ENCODE measurements at regions not wholly inside any gene's neighbourhood (a gene's known extent, or its start where the extent isn't known, plus 50 kb on each side); places are given as distances from the start of the nearest gene placed in this dataset.
A peak's percentile ranks its signal among the peaks of the same experiment; 100 is the strongest.

DNA sequence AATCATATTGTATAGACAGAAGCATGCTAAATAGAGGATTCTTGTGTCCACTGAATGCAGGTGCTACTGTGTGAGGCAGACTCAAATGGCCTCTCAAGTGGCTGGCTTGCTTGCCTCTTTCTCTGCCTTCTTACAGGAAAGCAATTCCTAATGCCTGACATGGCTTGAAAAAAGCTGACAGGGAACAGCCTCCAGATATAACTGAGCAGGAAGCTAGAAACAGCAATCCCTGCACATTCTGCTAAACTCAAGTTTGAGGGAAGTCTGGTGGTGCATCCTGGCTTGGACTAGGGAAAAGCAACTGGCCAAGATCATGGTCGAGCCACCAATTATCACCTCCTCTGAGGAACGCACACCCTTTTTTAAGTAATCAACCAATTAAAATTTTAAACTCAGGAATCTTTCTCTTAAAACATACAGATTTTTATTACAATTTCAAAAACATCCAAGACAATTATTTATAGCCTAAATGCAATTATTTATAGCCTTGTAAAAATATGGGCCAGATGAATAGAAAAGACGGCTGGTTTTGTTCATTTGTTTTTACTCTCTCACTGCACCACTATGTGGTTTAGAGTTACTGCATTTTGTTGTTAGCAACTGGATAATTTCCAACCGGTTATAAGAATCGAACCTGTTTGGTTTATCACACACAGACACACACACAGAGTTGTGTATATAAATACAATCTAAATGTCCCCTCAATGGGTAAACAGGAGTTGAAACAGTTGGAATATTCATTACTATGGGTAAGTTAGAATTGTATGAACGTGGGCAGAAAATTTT lies 290.9 kb upstream of the ANKRD55 start:
- Histone ChIP-seq H3K4me3 (no peak overlapping the region), H3K9me3 (no peaks in the 10 kb centered on the region), H3K4me1 (peaks cover 0 to 6% of the 10 kb centered on the region in 2 donors), H3K27ac (no peak overlapping the region), H3K36me3 (no peaks in the 10 kb centered on the region), H3K27me3 (no peaks in the 10 kb centered on the region)
- in situ Hi-C loops (cut with MboI; ENCODE audit: low sequenced_read_pairs in 4 of 4) (no loop called here), intact Hi-C loops (cut with DNase I; ENCODE audit: low total_unique reads) (no loop called here)
- TF ChIP-seq, protein P1, sequence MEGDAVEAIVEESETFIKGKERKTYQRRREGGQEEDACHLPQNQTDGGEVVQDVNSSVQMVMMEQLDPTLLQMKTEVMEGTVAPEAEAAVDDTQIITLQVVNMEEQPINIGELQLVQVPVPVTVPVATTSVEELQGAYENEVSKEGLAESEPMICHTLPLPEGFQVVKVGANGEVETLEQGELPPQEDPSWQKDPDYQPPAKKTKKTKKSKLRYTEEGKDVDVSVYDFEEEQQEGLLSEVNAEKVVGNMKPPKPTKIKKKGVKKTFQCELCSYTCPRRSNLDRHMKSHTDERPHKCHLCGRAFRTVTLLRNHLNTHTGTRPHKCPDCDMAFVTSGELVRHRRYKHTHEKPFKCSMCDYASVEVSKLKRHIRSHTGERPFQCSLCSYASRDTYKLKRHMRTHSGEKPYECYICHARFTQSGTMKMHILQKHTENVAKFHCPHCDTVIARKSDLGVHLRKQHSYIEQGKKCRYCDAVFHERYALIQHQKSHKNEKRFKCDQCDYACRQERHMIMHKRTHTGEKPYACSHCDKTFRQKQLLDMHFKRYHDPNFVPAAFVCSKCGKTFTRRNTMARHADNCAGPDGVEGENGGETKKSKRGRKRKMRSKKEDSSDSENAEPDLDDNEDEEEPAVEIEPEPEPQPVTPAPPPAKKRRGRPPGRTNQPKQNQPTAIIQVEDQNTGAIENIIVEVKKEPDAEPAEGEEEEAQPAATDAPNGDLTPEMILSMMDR (IDR thresholded peaks at IDR 0.05 in 4 of 5, conservative IDR thresholded peaks at IDR 0.05 in 1 of 5): no peak
- no peak for TF ChIP-seq POLR2A (IDR thresholded peaks at IDR 0.05)
- DNase-seq: no peak
- ATAC-seq: no peak

- peak overlapping the region in 1 of 4 donors; percentile 33 for H3K27ac ChIP-seq
- peak; percentile 31 to 50 for DNase-seq
Observed at GRCh38 chr5:56522960-56523359, 289.8 kb upstream of the ANKRD55 start.

GRCh38 chr5:56522169-56522568 lies 289.0 kb upstream of the ANKRD55 start:
- no peak for TF ChIP-seq POLR2A (IDR thresholded peaks at IDR 0.05)
- TF ChIP-seq, protein P1 (IDR thresholded peaks at IDR 0.05 in 4 of 5, conservative IDR thresholded peaks at IDR 0.05 in 1 of 5): no peak
- Histone ChIP-seq H3K4me1 (peaks cover 0 to 7% of the 10 kb centered on the region in 2 donors), H3K4me3 (no peak overlapping the region), H3K27ac (no peak overlapping the region), H3K36me3 (no peaks in the 10 kb centered on the region), H3K9me3 (no peaks in the 10 kb centered on the region), H3K27me3 (no peaks in the 10 kb centered on the region)
- intact Hi-C loops (cut with DNase I; ENCODE audit: low total_unique reads): no loop called here
- ATAC-seq (no peak), DNase-seq (no peak)
- in situ Hi-C loops (cut with MboI; ENCODE audit: low sequenced_read_pairs in 4 of 4): no loop called here

More at GRCh38 chr5:56522960-56523359, 289.8 kb upstream of the ANKRD55 start:
- no peaks in the 10 kb centered on the region for H3K9me3 ChIP-seq
- in situ Hi-C loops (cut with MboI; ENCODE audit: low sequenced_read_pairs in 4 of 4): no loop called here
- no peaks in the 10 kb centered on the region for H3K27me3 ChIP-seq
- H3K4me1 ChIP-seq: peaks cover 0 to 6% of the 10 kb centered on the region in 2 donors
- H3K36me3 ChIP-seq: no peaks in the 10 kb centered on the region
- H3K4me3 ChIP-seq: no peak overlapping the region
- intact Hi-C loops (cut with DNase I; ENCODE audit: low total_unique reads): no loop called here
- peak; percentile 30 to 92 for ATAC-seq
- TF ChIP-seq POLR2A (IDR thresholded peaks at IDR 0.05): no peak
- TF ChIP-seq, protein P1 (IDR thresholded peaks at IDR 0.05 in 4 of 5, conservative IDR thresholded peaks at IDR 0.05 in 1 of 5): no peak

- no peaks in the 10 kb centered on the region for H3K27me3 ChIP-seq
- H3K27ac ChIP-seq: no peak overlapping the region
- in situ Hi-C loops (cut with MboI; ENCODE audit: low sequenced_read_pairs in 4 of 4) (no loop called here), intact Hi-C loops (cut with DNase I; ENCODE audit: low total_unique reads) (no loop called here)
- no peaks in the 10 kb centered on the region for H3K36me3 ChIP-seq
- TF ChIP-seq POLR2A (IDR thresholded peaks at IDR 0.05): no peak
- TF ChIP-seq, protein P1 (IDR thresholded peaks at IDR 0.05 in 4 of 5, conservative IDR thresholded peaks at IDR 0.05 in 1 of 5): no peak
- DNase-seq (no peak), ATAC-seq (no peak)
- H3K4me3 ChIP-seq: no peak overlapping the region
- H3K4me1 ChIP-seq: peaks cover 0 to 13% of the 10 kb centered on the region in 2 donors
- no peaks in the 10 kb centered on the region for H3K9me3 ChIP-seq
Observed at GRCh38 chr5:56520986-56521730, 288.0 kb upstream of the ANKRD55 start.

Data from gastrocnemius medialis (tissue), 4 donors.